ENCODE measurements at regions not wholly inside any gene's neighbourhood (a gene's known extent, or its start where the extent isn't known, plus 50 kb on each side); places are given as distances from the start of the nearest gene placed in this dataset.
A peak's percentile ranks its signal among the peaks of the same experiment; 100 is the strongest.

- TF ChIP-seq, protein P1, sequence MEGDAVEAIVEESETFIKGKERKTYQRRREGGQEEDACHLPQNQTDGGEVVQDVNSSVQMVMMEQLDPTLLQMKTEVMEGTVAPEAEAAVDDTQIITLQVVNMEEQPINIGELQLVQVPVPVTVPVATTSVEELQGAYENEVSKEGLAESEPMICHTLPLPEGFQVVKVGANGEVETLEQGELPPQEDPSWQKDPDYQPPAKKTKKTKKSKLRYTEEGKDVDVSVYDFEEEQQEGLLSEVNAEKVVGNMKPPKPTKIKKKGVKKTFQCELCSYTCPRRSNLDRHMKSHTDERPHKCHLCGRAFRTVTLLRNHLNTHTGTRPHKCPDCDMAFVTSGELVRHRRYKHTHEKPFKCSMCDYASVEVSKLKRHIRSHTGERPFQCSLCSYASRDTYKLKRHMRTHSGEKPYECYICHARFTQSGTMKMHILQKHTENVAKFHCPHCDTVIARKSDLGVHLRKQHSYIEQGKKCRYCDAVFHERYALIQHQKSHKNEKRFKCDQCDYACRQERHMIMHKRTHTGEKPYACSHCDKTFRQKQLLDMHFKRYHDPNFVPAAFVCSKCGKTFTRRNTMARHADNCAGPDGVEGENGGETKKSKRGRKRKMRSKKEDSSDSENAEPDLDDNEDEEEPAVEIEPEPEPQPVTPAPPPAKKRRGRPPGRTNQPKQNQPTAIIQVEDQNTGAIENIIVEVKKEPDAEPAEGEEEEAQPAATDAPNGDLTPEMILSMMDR (IDR thresholded peaks at IDR 0.05; ENCODE audit: low read depth, low read length, missing control alignments): no peak
- H3K4me3 ChIP-seq (replicated peaks; ENCODE audit: low read depth, low read length): no peak overlapping the region
- DNase-seq (ENCODE audit: extremely low read depth, low read depth): no peak
Observed at GRCh38 chr12:114240288-114240687, 165.7 kb downstream of the TBX5 start.

DNA sequence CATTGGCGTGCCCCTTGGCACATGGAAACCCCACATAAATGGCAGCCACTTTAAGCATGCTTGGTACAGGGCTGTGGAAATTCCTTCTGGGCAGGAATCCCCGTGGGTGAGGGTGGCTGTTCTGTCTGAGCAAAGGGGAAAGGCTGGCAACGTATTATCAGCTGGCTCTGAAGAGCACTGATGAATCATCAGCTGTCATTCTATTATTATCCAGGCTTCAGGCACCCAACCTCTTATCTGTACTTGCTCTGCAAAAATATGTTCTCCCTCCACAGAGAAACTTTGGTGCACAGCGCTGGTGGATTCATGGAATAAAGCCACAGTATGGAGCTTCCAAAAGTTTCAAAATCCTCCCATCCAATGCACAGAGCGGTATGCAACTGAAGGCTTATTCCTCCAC, 167.1 kb downstream of the TBX5 start:
- no peak overlapping the region for H3K4me3 ChIP-seq (replicated peaks; ENCODE audit: low read depth, low read length)
- TF ChIP-seq, protein P1 (IDR thresholded peaks at IDR 0.05; ENCODE audit: low read depth, low read length, missing control alignments): no peak
- no peak for DNase-seq (ENCODE audit: extremely low read depth, low read depth)

GRCh38 chr12:114237230-114237629, 168.7 kb downstream of the TBX5 start:
- TF ChIP-seq, protein P1 (IDR thresholded peaks at IDR 0.05; ENCODE audit: low read depth, low read length, missing control alignments): no peak
- no peak for DNase-seq (ENCODE audit: extremely low read depth, low read depth)
- H3K4me3 ChIP-seq (replicated peaks; ENCODE audit: low read depth, low read length): no peak overlapping the region

DNA sequence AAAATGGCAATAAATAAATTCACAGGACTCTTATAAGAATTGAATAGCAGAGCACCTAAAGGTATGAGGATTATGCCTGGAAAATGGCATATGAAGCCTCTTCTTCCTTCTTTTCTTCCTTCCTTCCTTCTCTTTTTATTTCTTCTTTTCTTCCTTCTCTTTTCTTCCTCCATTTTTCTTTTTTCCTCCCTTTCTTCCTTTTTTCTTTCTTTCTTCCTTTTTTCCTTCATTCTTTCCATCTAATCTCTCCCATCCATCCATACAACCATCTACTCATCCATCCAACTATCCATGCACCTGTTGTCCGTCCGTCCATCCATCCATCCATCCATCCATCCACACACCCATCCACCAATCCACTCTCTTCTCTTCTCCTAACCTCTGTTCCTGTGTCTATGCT, 173.8 kb downstream of the TBX5 start:
- TF ChIP-seq, protein P1 (IDR thresholded peaks at IDR 0.05; ENCODE audit: low read depth, low read length, missing control alignments): no peak
- no peak for DNase-seq (ENCODE audit: extremely low read depth, low read depth)
- H3K4me3 ChIP-seq (replicated peaks; ENCODE audit: low read depth, low read length): no peak overlapping the region

GRCh38 chr12:114229150-114229549, 176.8 kb downstream of the TBX5 start:
- DNase-seq (ENCODE audit: extremely low read depth, low read depth): no peak
- no peak overlapping the region for H3K4me3 ChIP-seq (replicated peaks; ENCODE audit: low read depth, low read length)
- TF ChIP-seq, protein P1 (IDR thresholded peaks at IDR 0.05; ENCODE audit: low read depth, low read length, missing control alignments): no peak

GRCh38 chr12:114226241-114226928, 179.6 kb downstream of the TBX5 start:
- no peak for DNase-seq (ENCODE audit: extremely low read depth, low read depth)
- TF ChIP-seq, protein P1 (IDR thresholded peaks at IDR 0.05; ENCODE audit: low read depth, low read length, missing control alignments): peak; percentile 11
- H3K4me3 ChIP-seq (replicated peaks; ENCODE audit: low read depth, low read length): no peak overlapping the region

Measured in HFF-Myc (cell line).